Trophoblast cell (in vitro differentiated cells and primary cell): ENCODE measurements at regions not wholly inside any gene's neighbourhood (a gene's known extent, or its start where the extent isn't known, plus 50 kb on each side); places are given as distances from the start of the nearest gene placed in this dataset.

Experiments
- DNase-seq, 2 donors: peaks; one replicate each; pipeline ENCODE4 v3.0.0-alpha.2; 2016
- H2AFZ ChIP-seq: 2 replicates; pipeline ENCODE4 v1.6.1; 2013; ENCODE audit warnings: low read length, moderate library complexity, mild to moderate bottlenecking; ENCODE audit not compliant: insufficient read depth, poor library complexity
- H2AK5ac ChIP-seq: 2 replicates; pipeline ENCODE4 v1.6.1; 2013; ENCODE audit warnings: mild to moderate bottlenecking, low read length
- H2BK120ac ChIP-seq: 2 replicates; pipeline ENCODE4 v1.6.1; 2013; ENCODE audit warnings: low read length, mild to moderate bottlenecking, moderate library complexity; ENCODE audit not compliant: insufficient read depth, poor library complexity
- H2BK12ac ChIP-seq: 2 replicates; pipeline ENCODE4 v1.6.1; 2013; ENCODE audit warnings: mild to moderate bottlenecking, low read length, moderate library complexity
- H2BK5ac ChIP-seq: 2 replicates; pipeline ENCODE4 v1.6.1; 2013; ENCODE audit warnings: low read length, low read depth, moderate library complexity, mild to moderate bottlenecking; ENCODE audit not compliant: poor library complexity
- H3K14ac ChIP-seq: 2 replicates; pipeline ENCODE4 v1.6.1; 2013; ENCODE audit warnings: mild to moderate bottlenecking, low read length
- H3K18ac ChIP-seq: 2 replicates; pipeline ENCODE4 v1.6.1; 2013; ENCODE audit warnings: mild to moderate bottlenecking, low read length
- H3K23ac ChIP-seq: 2 replicates; pipeline ENCODE4 v1.6.1; 2013; ENCODE audit warnings: low read length
- H3K27ac ChIP-seq: 2 replicates; pipeline ENCODE4 v1.5.1; 2013; ENCODE audit warnings: low read depth, mild to moderate bottlenecking, inconsistent platforms, low read length, moderate library complexity
- H3K27me3 ChIP-seq: 2 replicates; pipeline ENCODE4 v1.6.1; 2013; ENCODE audit warnings: inconsistent platforms, mild to moderate bottlenecking, low read length, moderate library complexity; ENCODE audit not compliant: insufficient read depth
- H3K36me3 ChIP-seq, 2 experiments: 1 replicate in 1 of 2; 2 replicates in 1 of 2; pipeline ENCODE4 v1.6.1; 2013; ENCODE audit warnings: low read length in 2 of 2, mild to moderate bottlenecking in 2 of 2, moderate library complexity in 1 of 2; ENCODE audit not compliant: insufficient read depth in 2 of 2, control insufficient read depth in 1 of 2
- H3K4ac ChIP-seq: 2 replicates; pipeline ENCODE4 v1.6.1; 2013; ENCODE audit warnings: low read depth, mild to moderate bottlenecking, low read length, moderate library complexity
- H3K4me1 ChIP-seq, 2 experiments: 1 replicate in 1 of 2; 2 replicates in 1 of 2; pipeline ENCODE4 v1.6.1; 2013; ENCODE audit warnings: low read length in 2 of 2, mild to moderate bottlenecking in 2 of 2, moderate library complexity in 1 of 2; ENCODE audit not compliant: insufficient read depth in 2 of 2, control insufficient read depth in 1 of 2
- H3K4me2 ChIP-seq: 2 replicates; pipeline ENCODE4 v1.6.1; 2013; ENCODE audit warnings: inconsistent platforms, mild to moderate bottlenecking, low read length, moderate library complexity
- H3K4me3 ChIP-seq: 2 replicates; pipeline ENCODE4 v1.5.1; 2013; ENCODE audit warnings: mild to moderate bottlenecking, low read depth, low read length, inconsistent platforms
- H3K79me1 ChIP-seq: one replicate; pipeline ENCODE4 v1.6.1; 2013; ENCODE audit warnings: low read length
- H3K79me2 ChIP-seq: 2 replicates; pipeline ENCODE4 v1.6.1; 2013; ENCODE audit warnings: low read length, mild to moderate bottlenecking; ENCODE audit not compliant: control insufficient read depth, insufficient read depth, poor library complexity
- H3K9ac ChIP-seq: 2 replicates; pipeline ENCODE4 v1.6.1; 2013; ENCODE audit warnings: mild to moderate bottlenecking, low read length
- H3K9me3 ChIP-seq: 2 replicates; pipeline ENCODE4 v1.6.1; 2013; ENCODE audit warnings: low read depth, mild to moderate bottlenecking, control low read depth, inconsistent platforms, low read length; ENCODE audit not compliant: insufficient read depth
- H4K12ac ChIP-seq: 2 replicates; pipeline ENCODE4 v1.6.1; 2013; ENCODE audit warnings: low read depth, mild to moderate bottlenecking, low read length, moderate library complexity
- H4K8ac ChIP-seq: 2 replicates; pipeline ENCODE4 v1.6.1; 2013; ENCODE audit warnings: low read depth, mild to moderate bottlenecking, low read length, moderate library complexity
- H4K91ac ChIP-seq: one replicate; pipeline ENCODE4 v1.6.1; 2013; ENCODE audit warnings: low read depth, mild to moderate bottlenecking, low read length, moderate library complexity
- WGBS: extraction: QIAGEN DNeasy Blood & Tissue Kit; methylation state at CpG from one replicate; pipeline ENCODE4 v1.1.7; 2013; ENCODE audit warnings: missing lambda C conversion rate; ENCODE audit not compliant: insufficient read length, insufficient coverage; ENCODE audit errors: extremely low coverage; 5-methylcytosine and 5-hydroxymethylcytosine counted together

GRCh38 chrX:149372866-149373265 lies 132.2 kb downstream of the IDS start:
- H3K4me2 ChIP-seq: no peak overlapping the region
- H3K18ac ChIP-seq: no peak overlapping the region
- H3K4me1 ChIP-seq: no peaks in the 10 kb centered on the region
- no peak overlapping the region for H3K23ac ChIP-seq
- H2BK120ac ChIP-seq: no peak overlapping the region
- no peak for DNase-seq
- H3K9me3 ChIP-seq: no peaks in the 10 kb centered on the region
- no peaks in the 10 kb centered on the region for H3K36me3 ChIP-seq
- H3K27ac ChIP-seq: no peak overlapping the region
- H2BK12ac ChIP-seq: no peak overlapping the region
- no peaks in the 10 kb centered on the region for H3K27me3 ChIP-seq
- no CpG with 5 or more reads among the region's 2 CpGs for WGBS
- H4K91ac ChIP-seq: no peak overlapping the region
- no peak overlapping the region for H2BK5ac ChIP-seq
- no peak overlapping the region for H3K4ac ChIP-seq
- no peak overlapping the region for H3K4me3 ChIP-seq
- no peaks in the 10 kb centered on the region for H3K79me2 ChIP-seq
- no peak overlapping the region for H4K12ac ChIP-seq
- H3K14ac ChIP-seq: no peak overlapping the region
- H4K8ac ChIP-seq: no peak overlapping the region
- no peaks in the 10 kb centered on the region for H3K79me1 ChIP-seq
- no peak overlapping the region for H2AK5ac ChIP-seq
- H2AFZ ChIP-seq: no peak overlapping the region
- H3K9ac ChIP-seq: no peak overlapping the region

- Histone ChIP-seq H2BK5ac (no peak overlapping the region), H3K23ac (no peak overlapping the region), H3K9me3 (no peaks in the 10 kb centered on the region)
Observed at GRCh38 chrX:149371986-149372385, 133.1 kb downstream of the IDS start.

GRCh38 chrX:149370097-149370496 lies 135.0 kb downstream of the IDS start:
- Histone ChIP-seq H3K79me2 (no peaks in the 10 kb centered on the region), H4K91ac (no peak overlapping the region), H3K23ac (no peak overlapping the region), H4K8ac (no peak overlapping the region), H2BK12ac (no peak overlapping the region), H3K4me2 (no peak overlapping the region), H3K4ac (no peak overlapping the region), H3K36me3 (no peaks in the 10 kb centered on the region), H3K18ac (no peak overlapping the region), H4K12ac (no peak overlapping the region), H3K9ac (no peak overlapping the region), H3K14ac (no peak overlapping the region), H3K9me3 (no peaks in the 10 kb centered on the region), H3K27me3 (no peaks in the 10 kb centered on the region), H3K27ac (no peak overlapping the region), H2AFZ (no peak overlapping the region), H3K79me1 (no peaks in the 10 kb centered on the region), H3K4me3 (no peak overlapping the region), H2AK5ac (no peak overlapping the region), H3K4me1 (no peaks in the 10 kb centered on the region), H2BK5ac (no peak overlapping the region), H2BK120ac (no peak overlapping the region)
- no CpG with 5 or more reads among the region's 6 CpGs for WGBS
- DNase-seq: no peak

More at GRCh38 chrX:149371986-149372385, 133.1 kb downstream of the IDS start:
- Histone ChIP-seq H3K27ac (no peak overlapping the region), H2BK12ac (no peak overlapping the region), H4K12ac (no peak overlapping the region), H3K4ac (no peak overlapping the region), H4K8ac (no peak overlapping the region), H3K18ac (no peak overlapping the region), H3K4me3 (no peak overlapping the region), H3K79me2 (no peaks in the 10 kb centered on the region), H2AFZ (no peak overlapping the region), H3K79me1 (no peaks in the 10 kb centered on the region), H3K27me3 (no peaks in the 10 kb centered on the region), H3K4me1 (no peaks in the 10 kb centered on the region), H3K36me3 (no peaks in the 10 kb centered on the region), H2BK120ac (no peak overlapping the region), H3K14ac (no peak overlapping the region), H3K9ac (no peak overlapping the region), H3K4me2 (no peak overlapping the region), H4K91ac (no peak overlapping the region), H2AK5ac (no peak overlapping the region)
- WGBS: no CpG with 5 or more reads among the region's 3 CpGs
- no peak for DNase-seq

GRCh38 chrX:149365552-149365951 lies 139.6 kb downstream of the IDS start:
- Histone ChIP-seq H4K91ac (no peak overlapping the region), H2AFZ (no peak overlapping the region), H3K27me3 (no peaks in the 10 kb centered on the region), H2BK5ac (no peak overlapping the region), H3K4ac (no peak overlapping the region), H3K9ac (no peak overlapping the region), H3K36me3 (no peaks in the 10 kb centered on the region), H2BK12ac (no peak overlapping the region), H3K18ac (no peak overlapping the region), H3K79me1 (no peaks in the 10 kb centered on the region), H2BK120ac (no peak overlapping the region), H3K79me2 (no peaks in the 10 kb centered on the region), H3K4me2 (no peak overlapping the region), H3K4me1 (no peaks in the 10 kb centered on the region), H3K23ac (no peak overlapping the region), H3K14ac (no peak overlapping the region), H4K12ac (no peak overlapping the region), H4K8ac (no peak overlapping the region), H3K27ac (no peak overlapping the region), H3K9me3 (no peaks in the 10 kb centered on the region), H2AK5ac (no peak overlapping the region), H3K4me3 (no peak overlapping the region)
- no peak for DNase-seq
